ENCODE measurements at regions not wholly inside any gene's neighbourhood (a gene's known extent, or its start where the extent isn't known, plus 50 kb on each side); places are given as distances from the start of the nearest gene placed in this dataset.

DNA sequence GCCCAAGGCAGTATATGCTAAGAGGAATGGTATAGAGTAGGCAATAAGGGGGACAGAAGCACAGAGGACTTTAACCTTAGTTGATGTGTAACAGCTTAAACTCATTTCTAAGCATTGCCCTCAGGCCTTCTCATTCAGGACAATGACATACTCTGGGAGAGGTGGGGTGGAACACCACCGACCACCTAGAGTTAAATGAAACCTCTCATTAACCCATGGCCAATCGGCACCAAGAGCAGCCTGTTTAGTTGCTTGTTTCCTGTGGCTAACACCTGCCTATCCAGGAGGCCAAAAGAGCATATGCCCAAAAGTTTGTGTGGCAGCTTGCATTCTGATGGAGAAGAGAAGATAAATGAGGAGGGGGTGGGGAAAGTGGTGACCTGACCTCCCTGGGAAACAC lies 50.0 kb downstream of the PABIR2 start:
- Histone ChIP-seq H3K9me2 (ENCODE audit: insufficient read depth) (no peaks in the 10 kb centered on the region), H2AFZ (ENCODE audit: low read depth, low read length, poor library complexity, severe bottlenecking) (no peak overlapping the region), H3K27me3 (ENCODE audit: insufficient read depth, low read length) (no peaks in the 10 kb centered on the region), H3K79me2 (ENCODE audit: insufficient read depth, low read length) (no peaks in the 10 kb centered on the region), H3K4me3 (replicated peaks in 1 of 2; ENCODE audit: low read depth in 1 of 2, low read length in 2 of 2) (no peak overlapping the region), H3K36me3 (ENCODE audit: control insufficient read depth in 1 of 2, insufficient read depth in 2 of 2, low read length in 2 of 2) (no peaks in the 10 kb centered on the region), H3K27ac (ENCODE audit: low read depth, low read length) (no peak overlapping the region), H3K9me3 (ENCODE audit: control insufficient read depth in 1 of 2, insufficient read depth in 1 of 2, low read depth in 1 of 2, low read length in 2 of 2) (no peaks in the 10 kb centered on the region), H4K20me1 (ENCODE audit: insufficient read depth) (no peaks in the 10 kb centered on the region), H3K9ac (ENCODE audit: low read length) (no peak overlapping the region), H3K4me2 (ENCODE audit: low read length) (no peak overlapping the region), H3K4me1 (ENCODE audit: control insufficient read depth in 1 of 2, insufficient read depth in 2 of 2, low read length in 2 of 2) (no peaks in the 10 kb centered on the region)
- intact Hi-C loops (cut with micrococcal nuclease), result no loop called here
- DNase-seq (ENCODE audit: low read depth, low spot score) (no peak), ATAC-seq (no peak)
- ChIA-PET RAD21 (ENCODE audit: low non-redundant PET in 1 of 2, low total read pairs in 2 of 2, uncharacterized antibody in 2 of 2, unreplicated experiment in 2 of 2) (no interaction called here), CTCF (no interaction called here), POLR2A (no interaction called here)
- BruUV-seq (replicated peaks), result no TSS peak
- no peak for TF ChIP-seq EZH2 (IDR thresholded peaks at IDR 0.05)
- TF ChIP-seq, protein P1, sequence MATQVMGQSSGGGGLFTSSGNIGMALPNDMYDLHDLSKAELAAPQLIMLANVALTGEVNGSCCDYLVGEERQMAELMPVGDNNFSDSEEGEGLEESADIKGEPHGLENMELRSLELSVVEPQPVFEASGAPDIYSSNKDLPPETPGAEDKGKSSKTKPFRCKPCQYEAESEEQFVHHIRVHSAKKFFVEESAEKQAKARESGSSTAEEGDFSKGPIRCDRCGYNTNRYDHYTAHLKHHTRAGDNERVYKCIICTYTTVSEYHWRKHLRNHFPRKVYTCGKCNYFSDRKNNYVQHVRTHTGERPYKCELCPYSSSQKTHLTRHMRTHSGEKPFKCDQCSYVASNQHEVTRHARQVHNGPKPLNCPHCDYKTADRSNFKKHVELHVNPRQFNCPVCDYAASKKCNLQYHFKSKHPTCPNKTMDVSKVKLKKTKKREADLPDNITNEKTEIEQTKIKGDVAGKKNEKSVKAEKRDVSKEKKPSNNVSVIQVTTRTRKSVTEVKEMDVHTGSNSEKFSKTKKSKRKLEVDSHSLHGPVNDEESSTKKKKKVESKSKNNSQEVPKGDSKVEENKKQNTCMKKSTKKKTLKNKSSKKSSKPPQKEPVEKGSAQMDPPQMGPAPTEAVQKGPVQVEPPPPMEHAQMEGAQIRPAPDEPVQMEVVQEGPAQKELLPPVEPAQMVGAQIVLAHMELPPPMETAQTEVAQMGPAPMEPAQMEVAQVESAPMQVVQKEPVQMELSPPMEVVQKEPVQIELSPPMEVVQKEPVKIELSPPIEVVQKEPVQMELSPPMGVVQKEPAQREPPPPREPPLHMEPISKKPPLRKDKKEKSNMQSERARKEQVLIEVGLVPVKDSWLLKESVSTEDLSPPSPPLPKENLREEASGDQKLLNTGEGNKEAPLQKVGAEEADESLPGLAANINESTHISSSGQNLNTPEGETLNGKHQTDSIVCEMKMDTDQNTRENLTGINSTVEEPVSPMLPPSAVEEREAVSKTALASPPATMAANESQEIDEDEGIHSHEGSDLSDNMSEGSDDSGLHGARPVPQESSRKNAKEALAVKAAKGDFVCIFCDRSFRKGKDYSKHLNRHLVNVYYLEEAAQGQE (IDR thresholded peaks at IDR 0.05; ENCODE audit: low read depth), result no peak
- TF ChIP-seq SIN3A (IDR thresholded peaks at IDR 0.05; ENCODE audit: low read depth), result no peak
- TF ChIP-seq EGR1 (IDR thresholded peaks at IDR 0.05; ENCODE audit: low read depth), result no peak
- TF ChIP-seq RAD21 (IDR thresholded peaks at IDR 0.05; ENCODE audit: low read depth), result no peak
- no peak for TF ChIP-seq FOSL1 (IDR thresholded peaks at IDR 0.05; ENCODE audit: low read depth)
- no peak for TF ChIP-seq YY1 (IDR thresholded peaks at IDR 0.05; ENCODE audit: extremely low read depth, insufficient replicate concordance, low read depth, low read length)
- no peak for TF ChIP-seq JUND (IDR thresholded peaks at IDR 0.05)
- TF ChIP-seq, protein P2, sequence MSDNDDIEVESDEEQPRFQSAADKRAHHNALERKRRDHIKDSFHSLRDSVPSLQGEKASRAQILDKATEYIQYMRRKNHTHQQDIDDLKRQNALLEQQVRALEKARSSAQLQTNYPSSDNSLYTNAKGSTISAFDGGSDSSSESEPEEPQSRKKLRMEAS (IDR thresholded peaks at IDR 0.05), result no peak
- TF ChIP-seq POLR2A (IDR thresholded peaks at IDR 0.05; ENCODE audit: borderline replicate concordance, extremely low read depth, insufficient read depth, insufficient read length), result no peak
- TF ChIP-seq EZH2phosphoT487 (IDR thresholded peaks at IDR 0.05; ENCODE audit: borderline replicate concordance), result no peak
- no peak for TF ChIP-seq ZNF274 (IDR thresholded peaks at IDR 0.05; ENCODE audit: low read depth, low read length)
- TF ChIP-seq SRF (IDR thresholded peaks at IDR 0.05; ENCODE audit: low read depth), result no peak
- TF ChIP-seq, protein P3, sequence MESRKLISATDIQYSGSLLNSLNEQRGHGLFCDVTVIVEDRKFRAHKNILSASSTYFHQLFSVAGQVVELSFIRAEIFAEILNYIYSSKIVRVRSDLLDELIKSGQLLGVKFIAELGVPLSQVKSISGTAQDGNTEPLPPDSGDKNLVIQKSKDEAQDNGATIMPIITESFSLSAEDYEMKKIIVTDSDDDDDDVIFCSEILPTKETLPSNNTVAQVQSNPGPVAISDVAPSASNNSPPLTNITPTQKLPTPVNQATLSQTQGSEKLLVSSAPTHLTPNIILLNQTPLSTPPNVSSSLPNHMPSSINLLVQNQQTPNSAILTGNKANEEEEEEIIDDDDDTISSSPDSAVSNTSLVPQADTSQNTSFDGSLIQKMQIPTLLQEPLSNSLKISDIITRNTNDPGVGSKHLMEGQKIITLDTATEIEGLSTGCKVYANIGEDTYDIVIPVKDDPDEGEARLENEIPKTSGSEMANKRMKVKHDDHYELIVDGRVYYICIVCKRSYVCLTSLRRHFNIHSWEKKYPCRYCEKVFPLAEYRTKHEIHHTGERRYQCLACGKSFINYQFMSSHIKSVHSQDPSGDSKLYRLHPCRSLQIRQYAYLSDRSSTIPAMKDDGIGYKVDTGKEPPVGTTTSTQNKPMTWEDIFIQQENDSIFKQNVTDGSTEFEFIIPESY (IDR thresholded peaks at IDR 0.05; ENCODE audit: extremely low read depth, insufficient replicate concordance, low read length), result no peak
